ES-I3 (cell line): ENCODE measurements at regions not wholly inside any gene's neighbourhood (a gene's known extent, or its start where the extent isn't known, plus 50 kb on each side); places are given as distances from the start of the nearest gene placed in this dataset.

ENCODE experiments used
- H3K36me3 ChIP-seq: 2 replicates; pipeline ENCODE4 v1.6.1; 2013; ENCODE audit warnings: mild to moderate bottlenecking, low read length, control low read depth, moderate library complexity; ENCODE audit not compliant: insufficient read depth
- H3K4me1 ChIP-seq: 2 replicates; pipeline ENCODE4 v1.6.1; 2013; ENCODE audit warnings: mild to moderate bottlenecking, control low read depth, low read length; ENCODE audit not compliant: insufficient read depth
- H3K9ac ChIP-seq: 2 replicates; pipeline ENCODE4 v1.6.1; 2013; ENCODE audit warnings: low read depth, mild to moderate bottlenecking, low read length, moderate library complexity
- H3K9me3 ChIP-seq: 2 replicates; pipeline ENCODE4 v1.6.1; 2013; ENCODE audit warnings: mild to moderate bottlenecking, low read length, moderate library complexity; ENCODE audit not compliant: control insufficient read depth, insufficient read depth

DNA sequence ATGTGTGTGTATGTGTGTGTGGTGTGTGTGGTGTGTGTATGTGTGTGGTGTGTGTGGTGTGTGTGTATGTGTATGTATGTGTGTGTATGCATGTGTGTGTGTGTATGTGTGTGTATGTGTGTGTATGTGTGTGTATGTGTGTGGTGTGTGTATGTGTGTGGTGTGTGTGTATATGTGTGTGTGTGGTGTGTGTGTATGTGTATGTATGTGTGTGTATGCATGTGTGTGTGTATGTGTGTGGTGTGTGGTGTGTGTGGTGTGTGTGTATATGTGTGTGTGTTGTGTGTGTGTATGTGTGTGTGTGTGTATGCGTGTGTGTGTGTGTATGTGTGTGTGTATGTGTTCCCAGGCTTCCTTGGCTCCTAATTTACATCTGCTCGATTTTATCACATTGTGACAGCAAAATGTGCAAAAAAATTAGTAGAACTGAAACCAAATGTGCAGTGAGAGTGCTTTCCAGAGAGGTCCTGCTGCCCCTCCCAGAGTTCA, 234.5 kb downstream of the BMP7 start:
- Histone ChIP-seq H3K4me1 (peaks cover 28% of the 10 kb centered on the region), H3K9me3 (0 out of 2 replicates have a peak, but pooled peaks cover 4% of the 10 kb centered on the region), H3K36me3 (no peaks in the 10 kb centered on the region), H3K9ac (no peak overlapping the region)

DNA sequence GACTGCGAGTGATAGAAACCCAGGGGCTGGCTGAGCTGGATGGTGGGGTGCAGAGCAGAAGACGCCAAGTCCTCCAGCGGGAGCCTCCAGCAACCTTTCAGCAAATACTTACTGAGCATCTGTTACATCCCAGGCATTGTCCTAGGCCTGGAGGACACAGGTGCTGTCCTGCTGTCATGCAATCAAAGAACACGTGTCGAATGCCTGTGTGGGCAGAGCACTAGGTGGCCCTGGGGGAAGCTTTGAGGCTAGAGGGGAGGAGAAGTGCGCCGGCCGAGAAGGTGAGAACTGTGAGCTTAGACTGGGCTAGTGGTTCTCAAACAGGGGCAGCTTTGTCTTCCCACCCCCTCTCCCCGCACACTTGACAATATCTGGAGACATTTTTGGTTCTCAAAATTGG, 233.6 kb downstream of the BMP7 start:
- Histone ChIP-seq H3K4me1 (peaks cover 28% of the 10 kb centered on the region), H3K9me3 (0 out of 2 replicates have a peak, but pooled peaks cover 4% of the 10 kb centered on the region), H3K36me3 (no peaks in the 10 kb centered on the region), H3K9ac (no peak overlapping the region)

DNA sequence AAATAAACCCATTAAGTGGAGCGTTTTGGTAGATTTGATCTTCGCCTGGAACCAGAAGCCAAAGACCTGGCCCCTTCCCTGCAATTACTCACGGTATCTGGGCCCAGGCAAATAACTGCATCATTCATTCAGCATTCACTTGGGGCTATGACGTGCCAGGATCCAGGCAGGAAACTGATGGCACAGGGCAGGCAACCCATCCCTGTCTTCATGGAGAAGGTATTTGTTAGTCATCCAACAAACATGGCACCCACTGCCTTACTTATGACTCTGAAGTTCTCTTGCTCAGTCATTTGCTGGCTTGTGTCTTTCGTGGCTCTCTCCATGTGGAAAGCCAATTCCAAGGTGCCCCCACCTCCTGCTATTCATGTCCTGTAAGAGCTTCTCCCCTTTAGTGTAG, 232.4 kb downstream of the BMP7 start:
- H3K4me1 ChIP-seq, result peaks cover 28% of the 10 kb centered on the region

GRCh38 chr20:57037689-57038088, 228.8 kb downstream of the BMP7 start:
- Histone ChIP-seq H3K9ac (no peak overlapping the region), H3K36me3 (no peaks in the 10 kb centered on the region)

More for the DNA sequence above, 232.4 kb downstream of the BMP7 start:
- H3K9me3 ChIP-seq, result 0 out of 2 replicates have a peak, but pooled peaks cover 4% of the 10 kb centered on the region
- no peaks in the 10 kb centered on the region for H3K36me3 ChIP-seq
- H3K9ac ChIP-seq, result no peak overlapping the region

DNA sequence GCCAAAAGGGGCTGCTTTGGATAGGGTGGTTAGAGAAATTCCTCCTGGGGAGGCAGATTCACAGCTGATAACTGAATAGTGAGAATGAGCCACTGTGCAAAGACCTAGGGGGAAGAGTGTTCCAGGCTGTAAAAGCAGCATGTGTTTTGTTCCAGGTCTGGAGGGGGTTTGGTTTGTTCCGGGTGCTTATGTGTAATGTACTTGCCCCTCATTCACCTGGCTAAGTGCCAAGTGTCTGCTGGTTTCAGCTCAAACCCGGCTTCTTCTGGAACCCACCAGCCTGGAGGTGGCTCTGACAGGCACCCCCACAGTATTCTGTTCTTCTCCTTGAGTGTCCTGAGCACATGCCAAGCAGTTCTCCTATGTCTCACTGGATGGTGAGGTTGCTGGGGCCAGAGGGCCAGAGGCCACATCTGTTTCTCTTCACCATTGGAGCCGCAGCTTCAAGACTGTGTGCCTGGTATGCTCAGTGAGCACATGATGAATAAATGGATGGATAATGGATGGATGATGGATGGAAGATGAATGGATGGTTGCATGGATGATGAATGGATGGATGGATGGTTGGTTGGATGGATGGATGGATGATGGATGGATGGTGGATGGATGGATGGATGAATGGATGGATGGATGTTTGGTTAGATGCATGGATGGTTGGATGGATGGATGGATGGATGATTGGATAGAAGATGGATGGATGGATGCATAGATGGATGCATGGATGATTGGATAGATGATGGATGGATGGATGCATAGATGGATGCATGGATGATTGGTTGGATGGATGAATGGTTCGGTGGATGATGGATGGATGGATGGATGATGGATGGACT, 227.6 kb downstream of the BMP7 start:
- Histone ChIP-seq H3K36me3 (no peaks in the 10 kb centered on the region), H3K9ac (no peak overlapping the region), H3K9me3 (0 out of 2 replicates have a peak, but pooled peaks cover 4% of the 10 kb centered on the region), H3K4me1 (no peaks in the 10 kb centered on the region; the same call in 1 of the 2 replicates)

More at GRCh38 chr20:57037689-57038088, 228.8 kb downstream of the BMP7 start:
- Histone ChIP-seq H3K4me1 (peaks cover 3% of the 10 kb centered on the region; the same call in 1 of the 2 replicates), H3K9me3 (0 out of 2 replicates have a peak, but pooled peaks cover 4% of the 10 kb centered on the region)

DNA sequence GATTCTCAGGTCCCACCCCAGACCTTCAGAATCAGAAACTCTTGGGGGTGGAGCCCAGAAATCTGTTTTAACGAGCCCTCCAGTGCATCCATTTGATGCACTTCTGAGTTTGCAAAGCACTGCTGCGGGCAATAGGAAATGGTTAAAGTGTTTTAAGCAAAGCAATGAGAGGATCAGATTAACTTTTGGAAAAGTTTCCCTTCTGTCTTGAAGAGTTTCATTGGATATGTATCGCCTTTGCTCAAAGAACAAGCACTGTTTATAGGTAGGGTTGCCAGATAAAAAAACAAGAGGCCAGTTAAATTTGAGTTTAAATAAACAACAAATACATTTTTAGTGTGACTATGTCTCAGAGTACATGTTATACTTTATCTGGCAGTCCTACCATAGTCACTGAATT, 226.0 kb downstream of the BMP7 start:
- no peaks in the 10 kb centered on the region for H3K36me3 ChIP-seq
- H3K9ac ChIP-seq, result no peak overlapping the region
- H3K4me1 ChIP-seq, result no peaks in the 10 kb centered on the region; the same call in 1 of the 2 replicates
- no peaks in the 10 kb centered on the region for H3K9me3 ChIP-seq

- no peaks in the 10 kb centered on the region for H3K36me3 ChIP-seq
- H3K4me1 ChIP-seq, result no peaks in the 10 kb centered on the region; the same call in 1 of the 2 replicates
- H3K9me3 ChIP-seq, result no peaks in the 10 kb centered on the region
- H3K9ac ChIP-seq, result no peak overlapping the region
These were observed 225.5 kb downstream of the BMP7 start for GRCh38 chr20:57040924-57041323.

- Histone ChIP-seq H3K4me1 (peaks cover 8% of the 10 kb centered on the region; the same call in 1 of the 2 replicates), H3K9me3 (no peaks in the 10 kb centered on the region)
These were observed 223.3 kb downstream of the BMP7 start for GRCh38 chr20:57043091-57043490.

DNA sequence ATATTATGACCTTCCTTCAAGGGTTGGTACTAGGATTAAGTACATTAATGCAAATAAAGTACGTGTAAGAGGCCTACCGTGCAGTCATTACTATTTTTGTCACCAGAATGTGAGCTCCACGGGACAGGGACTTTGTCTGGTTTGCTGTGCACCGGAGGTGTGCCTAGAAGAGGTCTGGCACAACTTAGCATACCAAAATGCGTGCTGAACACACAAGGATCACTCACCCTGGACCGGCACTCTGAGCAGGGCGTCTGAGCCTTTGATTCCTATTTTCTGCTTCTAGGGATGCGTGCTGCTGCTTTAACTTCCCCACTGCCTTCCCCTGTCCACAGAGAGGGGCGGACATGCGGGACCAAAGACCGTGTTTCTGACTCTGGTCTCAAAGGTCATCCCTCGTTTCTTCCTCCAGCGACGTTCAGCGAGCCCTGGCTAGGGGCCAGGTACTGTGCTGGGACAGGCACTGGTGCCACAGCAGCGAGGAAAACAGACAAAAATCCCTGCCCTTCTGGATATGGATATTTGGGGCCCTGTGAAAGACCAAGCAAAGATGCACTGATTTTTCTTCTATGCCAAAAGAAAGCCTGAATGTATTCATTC, 222.7 kb downstream of the BMP7 start:
- Histone ChIP-seq H3K9ac (no peak overlapping the region), H3K9me3 (no peaks in the 10 kb centered on the region), H3K4me1 (peaks cover 8% of the 10 kb centered on the region; the same call in 1 of the 2 replicates), H3K36me3 (no peaks in the 10 kb centered on the region)

More at GRCh38 chr20:57043091-57043490, 223.3 kb downstream of the BMP7 start:
- H3K9ac ChIP-seq, result no peak overlapping the region
- no peaks in the 10 kb centered on the region for H3K36me3 ChIP-seq

- Histone ChIP-seq H3K4me1 (peaks cover 8% of the 10 kb centered on the region; the same call in 1 of the 2 replicates), H3K36me3 (no peaks in the 10 kb centered on the region), H3K9ac (no peak overlapping the region), H3K9me3 (no peaks in the 10 kb centered on the region)
These were observed 219.0 kb downstream of the BMP7 start for GRCh38 chr20:57047281-57048026.

GRCh38 chr20:57048027-57048869, 218.2 kb downstream of the BMP7 start:
- H3K36me3 ChIP-seq, result no peaks in the 10 kb centered on the region
- peaks cover 8% of the 10 kb centered on the region; the same call in 1 of the 2 replicates for H3K4me1 ChIP-seq
- H3K9me3 ChIP-seq, result no peaks in the 10 kb centered on the region; the same call in 1 of the 2 replicates
- no peak overlapping the region for H3K9ac ChIP-seq

DNA sequence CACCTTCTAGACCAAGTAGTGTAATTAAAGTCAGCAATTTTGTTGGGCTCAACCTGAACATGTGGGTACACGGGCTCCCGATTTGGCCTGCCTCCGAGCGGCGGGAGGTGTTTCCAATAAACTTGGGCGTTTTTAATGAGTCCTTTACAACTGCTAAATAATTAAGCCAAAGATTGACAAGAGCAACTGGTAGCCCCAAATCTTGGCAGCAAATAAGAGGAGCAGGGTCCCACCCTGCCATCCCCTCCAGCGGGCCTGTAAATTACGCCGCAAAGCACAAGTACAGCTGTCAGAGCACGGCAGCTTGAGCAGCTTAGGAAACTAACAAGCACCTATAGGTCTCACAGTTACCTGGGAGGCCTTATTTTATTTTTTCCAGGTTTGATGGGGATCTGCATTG, 217.1 kb downstream of the BMP7 start:
- no peaks in the 10 kb centered on the region for H3K36me3 ChIP-seq
- H3K4me1 ChIP-seq, result peaks cover 8% of the 10 kb centered on the region; the same call in 1 of the 2 replicates
- no peak overlapping the region for H3K9ac ChIP-seq
- no peaks in the 10 kb centered on the region; the same call in 1 of the 2 replicates for H3K9me3 ChIP-seq

GRCh38 chr20:57051096-57051495, 215.3 kb downstream of the BMP7 start:
- H3K9ac ChIP-seq, result no peak overlapping the region
- no peaks in the 10 kb centered on the region; the same call in 1 of the 2 replicates for H3K9me3 ChIP-seq
- peaks cover 8% of the 10 kb centered on the region; the same call in 1 of the 2 replicates for H3K4me1 ChIP-seq
- H3K36me3 ChIP-seq, result no peaks in the 10 kb centered on the region
